ENCODE measurements at regions not wholly inside any gene's neighbourhood (a gene's known extent, or its start where the extent isn't known, plus 50 kb on each side); places are given as distances from the start of the nearest gene placed in this dataset.

- Mint-ChIP-seq H3K9me3 (no peaks in the 10 kb centered on the region), H3K27me3 (peaks cover 8 to 24% (median 13%) of the 10 kb centered on the region in 5 donors)
- ATAC-seq = no peak
Measured at GRCh38 chr10:89119651-89120050, 87.5 kb downstream of the CH25H start.

GRCh38 chr10:89118091-89118490 is 89.0 kb downstream of the CH25H start:
- H3K4me3 Mint-ChIP-seq = no peak overlapping the region
- DNase-seq (no peak), ATAC-seq (no peak)
- H3K36me3 Mint-ChIP-seq = no peaks in the 10 kb centered on the region
- no peak overlapping the region for H3K27ac Mint-ChIP-seq
- POLR2A ChIA-PET = no interaction called here
- H3K27me3 Mint-ChIP-seq = peaks cover 5 to 20% (median 11%) of the 10 kb centered on the region in 5 donors
- no peaks in the 10 kb centered on the region for H3K4me1 Mint-ChIP-seq
- H3K9me3 Mint-ChIP-seq = peaks cover 0 to 6% (median 0%) of the 10 kb centered on the region in 9 donors

More at GRCh38 chr10:89119651-89120050, 87.5 kb downstream of the CH25H start:
- Mint-ChIP-seq H3K27ac (no peak overlapping the region), H3K36me3 (no peaks in the 10 kb centered on the region), H3K4me1 (no peaks in the 10 kb centered on the region), H3K4me3 (no peak overlapping the region)
- DNase-seq = no peak
- POLR2A ChIA-PET = no interaction called here

GRCh38 chr10:89115876-89116627 is 91.1 kb downstream of the CH25H start:
- Mint-ChIP-seq H3K4me3 (no peak overlapping the region), H3K4me1 (no peaks in the 10 kb centered on the region), H3K27ac (no peak overlapping the region), H3K36me3 (peaks cover 0 to 4% (median 4%) of the 10 kb centered on the region in 3 donors), H3K27me3 (peaks cover 5 to 14% (median 13%) of the 10 kb centered on the region in 5 donors), H3K9me3 (peaks cover 0 to 9% (median 0%) of the 10 kb centered on the region in 9 donors)
- DNase-seq (no peak), ATAC-seq (no peak)
- POLR2A ChIA-PET = no interaction called here

- Mint-ChIP-seq H3K9me3 (peaks cover 0 to 9% (median 0%) of the 10 kb centered on the region in 9 donors), H3K4me3 (no peak overlapping the region), H3K36me3 (peaks cover 0 to 4% (median 4%) of the 10 kb centered on the region in 3 donors), H3K4me1 (peaks cover 0 to 4% (median 0%) of the 10 kb centered on the region in 4 donors), H3K27ac (no peak overlapping the region), H3K27me3 (peaks cover 5 to 13% (median 12%) of the 10 kb centered on the region in 5 donors)
- ATAC-seq (no peak), DNase-seq (no peak)
- POLR2A ChIA-PET = no interaction called here
Measured at GRCh38 chr10:89114846-89115625, 92.1 kb downstream of the CH25H start.

GRCh38 chr10:89102735-89103134 is 104.4 kb downstream of the CH25H start:
- peaks cover 0 to 9% (median 0%) of the 10 kb centered on the region in 9 donors for H3K9me3 Mint-ChIP-seq
- POLR2A ChIA-PET = no interaction called here
- no peaks in the 10 kb centered on the region for H3K27me3 Mint-ChIP-seq
- H3K27ac Mint-ChIP-seq = no peak overlapping the region
- DNase-seq (no peak), ATAC-seq (no peak)
- H3K4me3 Mint-ChIP-seq = no peak overlapping the region
- H3K4me1 Mint-ChIP-seq = no peaks in the 10 kb centered on the region
- peaks cover 0 to 10% (median 5%) of the 10 kb centered on the region in 3 donors for H3K36me3 Mint-ChIP-seq

- POLR2A ChIA-PET = no interaction called here
- H3K27me3 Mint-ChIP-seq = no peaks in the 10 kb centered on the region
- no peak for ATAC-seq
- H3K27ac Mint-ChIP-seq = no peak overlapping the region
- H3K36me3 Mint-ChIP-seq = peaks cover 0 to 8% (median 4%) of the 10 kb centered on the region in 3 donors
- peaks cover 0 to 7% (median 0%) of the 10 kb centered on the region in 9 donors for H3K9me3 Mint-ChIP-seq
- no peaks in the 10 kb centered on the region for H3K4me1 Mint-ChIP-seq
- no peak overlapping the region for H3K4me3 Mint-ChIP-seq
- DNase-seq = no peak
Measured at GRCh38 chr10:89101943-89102342, 105.2 kb downstream of the CH25H start.

GRCh38 chr10:89100680-89101079 is 106.4 kb downstream of the CH25H start:
- POLR2A ChIA-PET = no interaction called here

GRCh38 chr10:89097226-89097625 is 106.6 kb downstream of the FAS start:
- Mint-ChIP-seq H3K27me3 (peaks cover 0 to 4% (median 0%) of the 10 kb centered on the region in 5 donors), H3K4me3 (no peak overlapping the region), H3K36me3 (no peaks in the 10 kb centered on the region), H3K9me3 (no peaks in the 10 kb centered on the region), H3K4me1 (no peaks in the 10 kb centered on the region), H3K27ac (no peak overlapping the region)
- no peak for DNase-seq
- ATAC-seq = no peak
- POLR2A ChIA-PET = no interaction called here

More at GRCh38 chr10:89100680-89101079, 106.4 kb downstream of the CH25H start:
- H3K36me3 Mint-ChIP-seq = no peaks in the 10 kb centered on the region
- ATAC-seq = no peak
- H3K27me3 Mint-ChIP-seq = no peaks in the 10 kb centered on the region
- H3K27ac Mint-ChIP-seq = no peak overlapping the region
- no peak overlapping the region for H3K4me3 Mint-ChIP-seq
- no peaks in the 10 kb centered on the region for H3K9me3 Mint-ChIP-seq
- no peaks in the 10 kb centered on the region for H3K4me1 Mint-ChIP-seq
- no peak for DNase-seq

- ATAC-seq (no peak), DNase-seq (no peak)
- Mint-ChIP-seq H3K36me3 (no peaks in the 10 kb centered on the region), H3K9me3 (no peaks in the 10 kb centered on the region), H3K27me3 (peaks cover 0 to 4% (median 0%) of the 10 kb centered on the region in 5 donors), H3K27ac (no peak overlapping the region), H3K4me1 (no peaks in the 10 kb centered on the region), H3K4me3 (no peak overlapping the region)
- POLR2A ChIA-PET = no interaction called here
Measured at GRCh38 chr10:89095701-89096391, 105.2 kb downstream of the FAS start.

- H3K4me3 Mint-ChIP-seq = no peak overlapping the region
- no peak overlapping the region for H3K27ac Mint-ChIP-seq
- DNase-seq (no peak), ATAC-seq (no peak)
- no peaks in the 10 kb centered on the region for H3K9me3 Mint-ChIP-seq
- POLR2A ChIA-PET = no interaction called here
- no peaks in the 10 kb centered on the region for H3K36me3 Mint-ChIP-seq
- H3K27me3 Mint-ChIP-seq = peaks cover 0 to 4% (median 0%) of the 10 kb centered on the region in 5 donors
- no peaks in the 10 kb centered on the region for H3K4me1 Mint-ChIP-seq
Measured at GRCh38 chr10:89093728-89094127, 103.1 kb downstream of the FAS start.

- Mint-ChIP-seq H3K27ac (no peak overlapping the region), H3K4me1 (no peaks in the 10 kb centered on the region), H3K9me3 (no peaks in the 10 kb centered on the region), H3K36me3 (no peaks in the 10 kb centered on the region), H3K27me3 (peaks cover 0 to 4% (median 0%) of the 10 kb centered on the region in 5 donors), H3K4me3 (no peak overlapping the region)
- POLR2A ChIA-PET = no interaction called here
- no peak for DNase-seq
- no peak for ATAC-seq
Measured at GRCh38 chr10:89092981-89093380, 102.4 kb downstream of the FAS start.

GRCh38 chr10:89092439-89092838 is 101.8 kb downstream of the FAS start:
- DNase-seq = no peak
- peaks cover 0 to 4% (median 0%) of the 10 kb centered on the region in 5 donors for H3K27me3 Mint-ChIP-seq
- H3K36me3 Mint-ChIP-seq = no peaks in the 10 kb centered on the region
- ATAC-seq = no peak
- POLR2A ChIA-PET = no interaction called here
- H3K4me3 Mint-ChIP-seq = no peak overlapping the region
- no peaks in the 10 kb centered on the region for H3K4me1 Mint-ChIP-seq
- H3K9me3 Mint-ChIP-seq = no peaks in the 10 kb centered on the region
- H3K27ac Mint-ChIP-seq = no peak overlapping the region

- H3K27me3 Mint-ChIP-seq = peaks cover 0 to 4% (median 0%) of the 10 kb centered on the region in 5 donors
- DNase-seq (no peak), ATAC-seq (no peak)
- no peaks in the 10 kb centered on the region for H3K9me3 Mint-ChIP-seq
- H3K36me3 Mint-ChIP-seq = no peaks in the 10 kb centered on the region
- H3K4me3 Mint-ChIP-seq = no peak overlapping the region
- no peaks in the 10 kb centered on the region for H3K4me1 Mint-ChIP-seq
- H3K27ac Mint-ChIP-seq = no peak overlapping the region
- POLR2A ChIA-PET = no interaction called here
Measured at GRCh38 chr10:89091496-89091895, 100.9 kb downstream of the FAS start.

Data from naive thymus-derived CD8-positive, alpha-beta T cell (primary cell).